BLaER1 treated with 17β-estradiol and CSF1 and Interleukin-3, amounts not matched to agents 10 nM and 100 nM (cell line): ENCODE measurements at regions not wholly inside any gene's neighbourhood (a gene's known extent, or its start where the extent isn't known, plus 50 kb on each side); places are given as distances from the start of the nearest gene placed in this dataset.
A peak's percentile ranks its signal among the peaks of the same experiment; 100 is the strongest.
"Not testable (repeated sequence)": the region's sequence is repeated elsewhere in the genome, so short reads cannot be mapped to it uniquely, and the experiment has no call there.

ENCODE experiments used
- H3K27ac ChIP-seq, 11 experiments: shearing (Covaris generic); formaldehyde crosslinking; 2 replicates each; pipeline ENCODE4 v1.8.1; 2022
- H3K27me3 ChIP-seq, 11 experiments: shearing (Covaris generic); formaldehyde crosslinking; 2 replicates each; pipeline ENCODE4 v1.8.1; 2022
- H3K36me3 ChIP-seq, 11 experiments: shearing (Covaris generic); formaldehyde crosslinking; 2 replicates each; pipeline ENCODE4 v1.8.1; 2022
- H3K4me1 ChIP-seq, 10 experiments: shearing (Covaris generic); formaldehyde crosslinking; 2 replicates each; pipeline ENCODE4 v1.8.1; 2022
- H3K4me2 ChIP-seq, 11 experiments: shearing (Covaris generic); formaldehyde crosslinking; 2 replicates each; pipeline ENCODE4 v1.8.1; 2022
- H3K4me3 ChIP-seq, 10 experiments: shearing (Covaris generic); formaldehyde crosslinking; 2 replicates each; pipeline ENCODE4 v1.8.1; 2022
- H3K9ac ChIP-seq, 11 experiments: shearing (Covaris generic); formaldehyde crosslinking; 2 replicates each; pipeline ENCODE4 v1.8.1; 2022
- H3K9me3 ChIP-seq, 11 experiments: shearing (Covaris generic); formaldehyde crosslinking; replicated peaks in 1 of 11; 2 replicates each; pipeline ENCODE4 v1.8.1; 2022
- H4K20me1 ChIP-seq, 11 experiments: shearing (Covaris generic); formaldehyde crosslinking; 2 replicates each; pipeline ENCODE4 v1.8.1; 2022
- Cebpa-rat ChIP-seq, 11 experiments: shearing (Covaris generic); IDR thresholded peaks; 2 replicates each; pipeline ENCODE4 v1.8.1; 2022

- TF ChIP-seq Cebpa-rat (IDR thresholded peaks at IDR 0.05) = no peak
- H3K4me1 ChIP-seq = no peaks in the 10 kb centered on the region
- H3K27ac ChIP-seq = no peak overlapping the region
- H3K4me3 ChIP-seq = no peak overlapping the region
- no peak overlapping the region for H3K4me2 ChIP-seq
- no peaks in the 10 kb centered on the region for H3K36me3 ChIP-seq
- no peak overlapping the region for H3K9ac ChIP-seq
- no peaks in the 10 kb centered on the region for H3K27me3 ChIP-seq
- H4K20me1 ChIP-seq = no peaks in the 10 kb centered on the region
- no peaks in the 10 kb centered on the region for H3K9me3 ChIP-seq
Measured at GRCh38 chr16:47880653-47881052, 275.1 kb downstream of the ABCC12 start.

- H4K20me1 ChIP-seq = no peaks in the 10 kb centered on the region
- no peak overlapping the region for H3K9ac ChIP-seq
- no peak overlapping the region for H3K4me2 ChIP-seq
- H3K4me3 ChIP-seq = no peak overlapping the region
- peaks cover 0 to 6% (median 0%) of the 10 kb centered on the region in 10 experiments; a peak in 1 of 20 replicates for H3K4me1 ChIP-seq
- H3K9me3 ChIP-seq = no peaks in the 10 kb centered on the region
- no peak for TF ChIP-seq Cebpa-rat (IDR thresholded peaks at IDR 0.05)
- no peaks in the 10 kb centered on the region for H3K36me3 ChIP-seq
- no peak overlapping the region for H3K27ac ChIP-seq
- H3K27me3 ChIP-seq = no peaks in the 10 kb centered on the region
Measured at GRCh38 chr16:47877166-47877565, 278.6 kb downstream of the ABCC12 start.

- no peaks in the 10 kb centered on the region for H4K20me1 ChIP-seq
- no peak overlapping the region for H3K27ac ChIP-seq
- no peaks in the 10 kb centered on the region for H3K27me3 ChIP-seq
- peaks cover 0 to 11% (median 0%) of the 10 kb centered on the region in 10 experiments; a peak in 1 of 20 replicates for H3K4me1 ChIP-seq
- H3K9ac ChIP-seq = no peak overlapping the region
- no peak overlapping the region for H3K4me3 ChIP-seq
- H3K9me3 ChIP-seq = no peaks in the 10 kb centered on the region
- no peak for TF ChIP-seq Cebpa-rat (IDR thresholded peaks at IDR 0.05)
- H3K4me2 ChIP-seq = no peak overlapping the region
- H3K36me3 ChIP-seq = no peaks in the 10 kb centered on the region
Measured at GRCh38 chr16:47876511-47876910, 279.3 kb downstream of the ABCC12 start.

- H3K9ac ChIP-seq = no peak overlapping the region
- no peaks in the 10 kb centered on the region; a peak in 1 of 22 replicates for H3K9me3 ChIP-seq
- H3K4me3 ChIP-seq = no peak overlapping the region
- H3K4me1 ChIP-seq = peaks cover 0 to 12% (median 0%) of the 10 kb centered on the region in 10 experiments; a peak in 1 of 20 replicates
- TF ChIP-seq Cebpa-rat (IDR thresholded peaks at IDR 0.05) = no peak
- H3K36me3 ChIP-seq = no peaks in the 10 kb centered on the region
- no peaks in the 10 kb centered on the region for H3K27me3 ChIP-seq
- no peaks in the 10 kb centered on the region for H4K20me1 ChIP-seq
- no peak overlapping the region for H3K4me2 ChIP-seq
- no peak overlapping the region for H3K27ac ChIP-seq
Measured at GRCh38 chr16:47873434-47873833, 282.4 kb downstream of the ABCC12 start.

- H3K4me1 ChIP-seq = peaks cover 0 to 12% (median 0%) of the 10 kb centered on the region in 10 experiments; a peak in 1 of 20 replicates
Measured at GRCh38 chr16:47872225-47872624, 283.6 kb downstream of the ABCC12 start.

GRCh38 chr16:47866423-47866822, 289.4 kb downstream of the ABCC12 start:
- H3K4me2 ChIP-seq = peak overlapping the region in 2 of 11 experiments; percentile 11 to 18; a peak in 2 of 22 replicates
- H3K4me1 ChIP-seq = peaks cover 0 to 9% (median 0%) of the 10 kb centered on the region in 10 experiments; a peak in 3 of 20 replicates
- H3K4me3 ChIP-seq = no peak overlapping the region
- no peak overlapping the region for H3K27ac ChIP-seq
- H3K36me3 ChIP-seq = no peaks in the 10 kb centered on the region
- no peaks in the 10 kb centered on the region for H3K27me3 ChIP-seq
- no peak overlapping the region for H3K9ac ChIP-seq
- H4K20me1 ChIP-seq = no peaks in the 10 kb centered on the region
- no peak for TF ChIP-seq Cebpa-rat (IDR thresholded peaks at IDR 0.05)
- H3K9me3 ChIP-seq = peaks cover 0 to 8% (median 5%) of the 10 kb centered on the region in 11 experiments; a peak in 12 of 22 replicates

More at GRCh38 chr16:47872225-47872624, 283.6 kb downstream of the ABCC12 start:
- no peak overlapping the region for H3K4me3 ChIP-seq
- no peaks in the 10 kb centered on the region for H3K36me3 ChIP-seq
- H3K27me3 ChIP-seq = no peaks in the 10 kb centered on the region
- H3K27ac ChIP-seq = no peak overlapping the region
- H3K4me2 ChIP-seq = peak overlapping the region in 2 of 11 experiments; percentile 13 to 24; a peak in 2 of 22 replicates
- no peak for TF ChIP-seq Cebpa-rat (IDR thresholded peaks at IDR 0.05)
- no peak overlapping the region for H3K9ac ChIP-seq
- peaks cover 0 to 8% (median 5%) of the 10 kb centered on the region in 11 experiments; a peak in 12 of 22 replicates for H3K9me3 ChIP-seq
- no peaks in the 10 kb centered on the region for H4K20me1 ChIP-seq

- Histone ChIP-seq H3K9ac (no peak overlapping the region), H3K4me2 (no peak overlapping the region), H3K4me1 (peaks cover 0 to 14% (median 0%) of the 10 kb centered on the region in 10 experiments; a peak in 4 of 20 replicates), H3K36me3 (no peaks in the 10 kb centered on the region), H3K27me3 (no peaks in the 10 kb centered on the region), H4K20me1 (no peaks in the 10 kb centered on the region), H3K4me3 (no peak overlapping the region), H3K27ac (no peak overlapping the region), H3K9me3 (peaks cover 0 to 8% (median 5%) of the 10 kb centered on the region in 11 experiments; a peak in 12 of 22 replicates)
- no peak for TF ChIP-seq Cebpa-rat (IDR thresholded peaks at IDR 0.05)
Measured at GRCh38 chr16:47865337-47865855, 290.4 kb downstream of the ABCC12 start.

- H3K36me3 ChIP-seq, H3K9ac ChIP-seq, H3K27ac ChIP-seq, H3K4me2 ChIP-seq, H4K20me1 ChIP-seq, H3K9me3 ChIP-seq, H3K4me3 ChIP-seq, H3K27me3 ChIP-seq: not testable (repeated sequence)
- H3K4me1 ChIP-seq = peaks cover 0 to 16% (median 0%) of the 10 kb centered on the region in 10 experiments; a peak in 4 of 20 replicates
Measured at GRCh38 chr16:47864262-47864661, 291.5 kb downstream of the ABCC12 start.

- Histone ChIP-seq H3K9me3 (no peaks in the 10 kb centered on the region), H3K4me3 (no peak overlapping the region), H3K36me3 (no peaks in the 10 kb centered on the region), H3K4me2 (no peak overlapping the region), H3K27me3 (no peaks in the 10 kb centered on the region), H3K4me1 (peaks cover 0 to 16% (median 0%) of the 10 kb centered on the region in 10 experiments; a peak in 4 of 20 replicates), H4K20me1 (no peaks in the 10 kb centered on the region), H3K9ac (no peak overlapping the region), H3K27ac (no peak overlapping the region)
- TF ChIP-seq Cebpa-rat (IDR thresholded peaks at IDR 0.05) = no peak
Measured at GRCh38 chr16:47861999-47862398, 293.8 kb downstream of the ABCC12 start.
